GM19455 (cell line): ENCODE measurements at regions not wholly inside any gene's neighbourhood (a gene's known extent, or its start where the extent isn't known, plus 50 kb on each side); places are given as distances from the start of the nearest gene placed in this dataset.

Experiments
- ATAC-seq: cut with Tn5 transposase; IDR thresholded peaks from one replicate; pipeline ENCODE4 v1.9.1; 2021; ENCODE audit not compliant: unreplicated experiment

GRCh38 chr2:59000796-59001195 lies 759.7 kb upstream of the FANCL start:
- no peak for ATAC-seq

DNA sequence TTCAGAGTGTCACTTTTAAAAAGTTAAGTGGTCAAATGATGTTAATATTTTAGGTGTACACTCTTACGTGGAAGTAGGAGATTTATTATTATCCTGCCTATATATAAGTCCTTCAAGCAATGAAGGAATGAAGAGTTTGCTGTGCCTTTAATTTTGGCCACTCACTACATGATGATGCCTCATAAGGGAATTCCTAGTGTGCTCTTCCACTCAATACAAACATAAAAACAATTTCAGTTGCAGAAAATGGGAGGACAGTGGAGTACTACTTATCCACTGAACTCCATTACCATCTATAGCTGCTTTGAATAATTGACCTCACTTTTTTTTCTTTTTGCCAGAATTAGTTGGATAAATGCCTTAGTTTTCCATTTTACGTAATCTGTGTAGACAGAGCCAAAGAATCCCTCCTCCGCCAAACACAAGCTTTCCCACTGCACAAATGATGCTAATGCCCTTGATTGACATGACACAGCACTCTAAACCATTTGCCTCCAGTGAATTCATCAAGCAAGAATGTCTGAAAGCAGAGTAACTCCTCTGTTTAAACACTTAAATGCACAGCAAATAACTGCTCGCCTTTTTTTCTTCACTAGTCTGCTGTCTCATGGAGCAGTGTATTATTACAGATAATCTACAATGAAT lies 751.1 kb upstream of the FANCL start:
- no peak for ATAC-seq

- ATAC-seq, result no peak
These were observed 750.2 kb upstream of the FANCL start for GRCh38 chr2:58991357-58991756.

DNA sequence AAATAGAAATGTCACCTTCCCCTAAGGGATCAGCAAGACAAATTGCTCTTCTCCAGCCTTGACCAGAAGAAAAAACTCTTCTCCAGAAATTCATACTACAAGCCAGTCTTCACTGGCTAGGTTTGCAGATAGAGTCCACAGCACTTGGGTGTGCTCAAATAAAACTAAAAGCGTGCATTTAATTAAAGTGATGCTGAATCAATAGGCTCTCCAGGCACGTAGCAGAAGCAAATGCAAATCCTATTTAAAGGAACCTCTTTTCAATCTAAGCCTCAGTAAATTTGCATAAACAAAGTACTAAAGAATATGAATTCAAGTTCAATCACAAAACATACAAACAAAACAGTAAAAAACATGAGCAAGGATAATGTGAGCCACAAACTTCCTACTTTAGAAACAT lies 744.4 kb upstream of the FANCL start:
- ATAC-seq, result no peak

DNA sequence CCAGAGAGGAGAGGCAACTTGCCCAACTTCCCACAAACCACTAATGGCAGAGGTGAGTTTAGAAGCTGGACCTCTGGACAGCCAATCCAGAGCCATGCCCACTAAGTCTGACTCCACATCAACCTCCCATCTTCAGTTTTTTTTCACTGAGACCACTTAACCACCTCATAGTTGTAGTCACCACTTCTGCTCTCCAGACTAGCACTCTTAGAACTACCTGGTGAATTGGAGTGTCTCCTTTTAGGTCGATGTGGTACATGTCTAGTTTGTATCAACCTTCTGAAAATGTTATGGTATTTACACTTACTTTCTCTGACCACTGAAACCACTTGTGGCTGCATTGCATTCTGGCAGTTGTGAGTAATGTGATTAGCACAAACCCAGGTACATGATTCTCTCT lies 743.6 kb upstream of the FANCL start:
- ATAC-seq, result no peak

DNA sequence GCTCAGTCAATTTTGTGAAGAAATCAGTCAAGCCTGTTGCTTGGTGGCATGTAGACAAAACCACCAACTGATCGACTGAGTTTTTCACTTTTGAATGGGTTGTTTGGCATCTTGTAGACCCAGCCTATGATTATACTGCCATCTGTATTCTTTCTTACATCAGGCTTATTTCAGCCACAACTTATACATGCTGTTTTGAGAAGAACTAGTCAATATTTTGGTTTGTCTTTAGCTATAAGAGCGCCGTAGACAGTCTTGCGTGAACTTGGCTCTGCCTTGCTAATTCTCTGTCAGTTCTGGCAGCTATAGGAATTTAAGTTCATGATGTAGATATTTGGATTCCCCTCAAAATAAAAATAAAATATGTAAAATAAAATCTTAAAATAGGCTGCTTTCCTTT lies 742.0 kb upstream of the FANCL start:
- ATAC-seq, result no peak

- no peak for ATAC-seq
These were observed 740.1 kb upstream of the FANCL start for GRCh38 chr2:58981237-58981636.

GRCh38 chr2:58976375-58977071 lies 735.4 kb upstream of the FANCL start:
- no peak for ATAC-seq

DNA sequence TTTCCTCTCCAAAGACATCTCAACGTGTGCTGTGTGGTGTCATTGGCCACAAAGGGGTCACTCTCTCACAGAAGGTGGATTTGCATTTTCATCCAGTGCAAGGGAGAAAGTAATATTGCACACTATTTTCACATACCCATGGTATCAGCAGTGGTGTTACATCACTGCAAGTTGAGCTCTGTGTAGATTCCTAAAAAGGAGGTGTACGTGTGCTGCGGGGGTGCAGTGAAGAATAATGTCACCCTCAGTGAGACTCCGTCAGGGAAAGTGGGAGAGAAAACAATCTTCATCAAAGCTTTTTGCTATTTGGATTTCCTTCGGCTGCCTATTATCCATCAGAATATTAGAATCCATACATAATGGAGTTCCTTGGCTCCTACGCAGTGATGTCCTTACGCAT lies 733.8 kb upstream of the FANCL start:
- ATAC-seq, result no peak

- no peak for ATAC-seq
These were observed 733.3 kb upstream of the FANCL start for GRCh38 chr2:58974426-58974825.

- ATAC-seq, result no peak
These were observed 732.7 kb upstream of the FANCL start for GRCh38 chr2:58973811-58974281.

DNA sequence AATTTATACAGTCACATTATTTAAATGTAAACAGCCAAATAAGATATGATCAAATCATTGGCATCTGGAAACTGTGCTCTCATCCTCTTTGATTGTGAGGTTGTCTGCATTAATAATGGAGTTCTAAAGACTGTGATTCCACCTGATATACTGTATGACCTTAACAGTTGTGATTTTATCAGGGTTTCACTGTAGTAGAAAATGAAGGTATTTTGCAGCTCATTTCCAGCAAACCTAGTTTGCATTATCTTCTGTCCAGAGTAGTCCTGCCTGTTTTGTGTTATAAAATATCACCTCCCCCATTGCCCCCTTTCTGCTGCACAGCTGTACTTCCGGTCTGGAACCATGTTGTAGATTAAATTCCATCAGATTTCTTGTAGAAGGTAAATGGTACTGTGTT lies 731.6 kb upstream of the FANCL start:
- no peak for ATAC-seq

DNA sequence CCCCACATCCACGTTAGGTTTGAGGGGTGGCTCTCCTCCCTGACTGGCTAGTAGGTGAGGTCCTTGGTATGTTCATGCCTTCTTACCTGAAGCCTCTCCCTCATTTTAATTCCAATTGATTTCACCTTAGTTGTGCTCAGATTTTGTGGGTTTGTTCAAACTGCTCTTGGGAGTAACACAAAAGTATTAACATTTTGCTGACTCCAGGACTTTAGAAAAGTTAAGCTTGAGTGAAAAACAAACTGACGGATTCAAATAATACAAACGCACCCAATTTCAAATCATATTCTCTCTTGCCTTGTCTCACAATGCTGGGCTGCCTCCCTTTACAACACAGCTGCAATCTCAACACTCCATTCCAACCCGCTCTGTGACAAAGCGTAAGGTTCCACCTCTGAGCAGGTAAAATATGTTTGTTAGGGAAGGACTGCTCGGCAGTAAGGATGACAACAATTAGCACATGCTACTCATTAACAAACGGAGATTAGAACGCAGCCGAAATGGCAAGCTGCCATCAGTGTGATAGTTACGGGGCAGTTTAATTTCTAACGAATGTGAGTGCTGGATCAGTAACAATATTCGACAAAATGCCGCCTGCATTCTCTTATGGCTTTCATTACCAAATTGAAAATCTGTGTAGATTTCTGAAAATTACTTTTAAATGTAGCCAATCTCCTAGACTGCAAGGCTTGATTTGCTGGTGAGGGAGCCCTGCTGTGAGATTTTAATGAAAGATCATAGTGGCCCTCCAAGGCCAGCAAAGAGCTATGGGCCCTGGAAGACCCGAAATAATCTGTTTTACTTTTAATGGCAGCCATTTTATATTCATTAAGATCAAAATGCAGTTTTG lies 730.6 kb upstream of the FANCL start:
- no peak for ATAC-seq

DNA sequence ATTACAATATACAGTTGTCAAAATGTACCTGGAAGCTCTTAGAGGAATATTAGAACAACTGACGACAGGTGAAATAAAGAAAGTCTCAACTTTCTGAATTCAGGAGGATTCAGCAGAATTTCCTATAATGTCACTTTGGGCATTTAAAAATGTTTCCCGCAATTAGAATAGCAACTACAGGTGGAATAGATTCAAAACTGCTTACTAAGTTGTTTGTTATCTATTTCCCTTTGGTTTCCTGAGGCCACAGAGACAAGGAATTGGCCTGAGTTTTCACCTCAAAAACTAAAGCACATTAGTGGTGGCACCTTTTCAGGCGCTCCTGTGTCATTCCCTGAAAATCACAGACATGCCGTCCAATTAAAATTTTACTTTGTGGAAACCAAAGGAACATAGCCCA lies 729.2 kb upstream of the FANCL start:
- no peak for ATAC-seq

DNA sequence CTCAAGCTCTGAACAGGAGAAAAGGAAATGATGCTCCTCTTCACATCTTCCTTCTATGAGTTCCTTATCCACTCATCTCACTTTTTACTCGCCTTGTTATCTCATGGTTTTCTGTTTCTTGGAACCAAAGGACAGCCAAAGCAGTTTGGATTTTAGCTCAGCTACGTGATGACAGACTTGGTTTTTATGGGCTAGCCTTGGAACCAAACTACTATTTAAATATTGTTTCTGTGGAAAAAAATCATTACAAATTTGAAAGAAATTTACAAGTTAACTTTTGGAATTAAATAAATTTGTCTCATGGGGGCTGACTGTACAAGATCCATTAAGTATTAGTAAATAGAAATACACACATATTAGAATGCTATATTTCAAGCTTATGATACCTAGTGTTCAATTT lies 727.8 kb upstream of the FANCL start:
- ATAC-seq, result no peak

- ATAC-seq, result no peak
These were observed 726.6 kb upstream of the FANCL start for GRCh38 chr2:58967736-58968135.

- ATAC-seq, result no peak
These were observed 724.5 kb upstream of the FANCL start for GRCh38 chr2:58965602-58966001.

- no peak for ATAC-seq
These were observed 718.9 kb upstream of the FANCL start for GRCh38 chr2:58959996-58960395.

GRCh38 chr2:58957188-58957840 lies 716.2 kb upstream of the FANCL start:
- ATAC-seq, result no peak

GRCh38 chr2:58954880-58955385 lies 713.8 kb upstream of the FANCL start:
- no peak for ATAC-seq

GRCh38 chr2:58951722-58952121 lies 710.6 kb upstream of the FANCL start:
- no peak for ATAC-seq
